ENCODE measurements at regions not wholly inside any gene's neighbourhood (a gene's known extent, or its start where the extent isn't known, plus 50 kb on each side); places are given as distances from the start of the nearest gene placed in this dataset.

- TF ChIP-seq POLR2A (IDR thresholded peaks at IDR 0.05; ENCODE audit: control extremely low read depth in 1 of 2, low read depth in 2 of 2, low read length in 2 of 2) (no peak), YY1 (IDR thresholded peaks at IDR 0.05; ENCODE audit: low read depth, low read length) (no peak), TAF1 (IDR thresholded peaks at IDR 0.05; ENCODE audit: low read depth, low read length) (no peak), EP300 (IDR thresholded peaks at IDR 0.05; ENCODE audit: borderline replicate concordance in 1 of 2, low read depth in 2 of 2, low read length in 2 of 2) (no peak), RFX5 (IDR thresholded peaks at IDR 0.05; ENCODE audit: borderline replicate concordance, low read depth, low read length) (no peak), FOSL1 (IDR thresholded peaks at IDR 0.05; ENCODE audit: insufficient read depth, low read depth, low read length) (no peak), USF2 (IDR thresholded peaks at IDR 0.05; ENCODE audit: low read length) (no peak)
- TF ChIP-seq, protein P1, sequence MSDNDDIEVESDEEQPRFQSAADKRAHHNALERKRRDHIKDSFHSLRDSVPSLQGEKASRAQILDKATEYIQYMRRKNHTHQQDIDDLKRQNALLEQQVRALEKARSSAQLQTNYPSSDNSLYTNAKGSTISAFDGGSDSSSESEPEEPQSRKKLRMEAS (IDR thresholded peaks at IDR 0.05): no peak
- TF ChIP-seq, protein P2, sequence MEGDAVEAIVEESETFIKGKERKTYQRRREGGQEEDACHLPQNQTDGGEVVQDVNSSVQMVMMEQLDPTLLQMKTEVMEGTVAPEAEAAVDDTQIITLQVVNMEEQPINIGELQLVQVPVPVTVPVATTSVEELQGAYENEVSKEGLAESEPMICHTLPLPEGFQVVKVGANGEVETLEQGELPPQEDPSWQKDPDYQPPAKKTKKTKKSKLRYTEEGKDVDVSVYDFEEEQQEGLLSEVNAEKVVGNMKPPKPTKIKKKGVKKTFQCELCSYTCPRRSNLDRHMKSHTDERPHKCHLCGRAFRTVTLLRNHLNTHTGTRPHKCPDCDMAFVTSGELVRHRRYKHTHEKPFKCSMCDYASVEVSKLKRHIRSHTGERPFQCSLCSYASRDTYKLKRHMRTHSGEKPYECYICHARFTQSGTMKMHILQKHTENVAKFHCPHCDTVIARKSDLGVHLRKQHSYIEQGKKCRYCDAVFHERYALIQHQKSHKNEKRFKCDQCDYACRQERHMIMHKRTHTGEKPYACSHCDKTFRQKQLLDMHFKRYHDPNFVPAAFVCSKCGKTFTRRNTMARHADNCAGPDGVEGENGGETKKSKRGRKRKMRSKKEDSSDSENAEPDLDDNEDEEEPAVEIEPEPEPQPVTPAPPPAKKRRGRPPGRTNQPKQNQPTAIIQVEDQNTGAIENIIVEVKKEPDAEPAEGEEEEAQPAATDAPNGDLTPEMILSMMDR (IDR thresholded peaks at IDR 0.05; ENCODE audit: control extremely low read depth in 1 of 3, insufficient read depth in 1 of 3, low read depth in 1 of 3, low read length in 3 of 3): no peak
Measured at GRCh38 chr2:104774631-104775030, 79.3 kb upstream of the POU3F3 start.

Measured in H1 (cell line).